ENCODE measurements at regions not wholly inside any gene's neighbourhood (a gene's known extent, or its start where the extent isn't known, plus 50 kb on each side); places are given as distances from the start of the nearest gene placed in this dataset.

DNA sequence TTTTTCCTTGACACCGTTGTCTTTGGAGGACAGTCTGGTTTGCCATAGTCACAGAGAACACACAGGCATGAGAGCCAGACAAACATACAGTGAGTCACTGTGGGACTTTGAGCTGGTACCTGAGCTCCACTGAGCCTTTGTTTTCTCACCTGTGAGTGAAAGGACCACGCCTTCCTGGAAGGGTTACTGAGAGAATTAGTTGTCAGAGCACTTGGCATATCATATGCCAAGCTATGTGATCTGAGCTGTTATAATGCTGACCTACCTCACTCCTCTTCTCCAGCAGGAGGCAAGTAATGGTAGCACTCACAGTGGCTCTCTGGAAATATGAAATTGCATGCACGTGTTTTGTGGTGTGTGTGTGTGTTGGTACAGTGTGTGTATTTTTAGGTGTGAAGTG is 59.7 kb downstream of the CXCL12 start:
- TF ChIP-seq PATZ1 (CRISPR knock-in tag; IDR thresholded peaks at IDR 0.05; ENCODE audit: borderline replicate concordance) (no peak), SNAI2 (CRISPR knock-in tag; IDR thresholded peaks at IDR 0.05) (no peak), ESRRG (CRISPR knock-in tag; IDR thresholded peaks at IDR 0.05) (no peak), OSR1 (CRISPR knock-in tag; IDR thresholded peaks at IDR 0.05) (no peak), GLIS3 (CRISPR knock-in tag; IDR thresholded peaks at IDR 0.05) (no peak), ZC3H10 (CRISPR knock-in tag; IDR thresholded peaks at IDR 0.05) (no peak), ARNTL (CRISPR knock-in tag; IDR thresholded peaks at IDR 0.05; ENCODE audit: borderline replicate concordance, low read depth) (no peak), TOX (CRISPR knock-in tag; IDR thresholded peaks at IDR 0.05; ENCODE audit: borderline replicate concordance) (no peak), BACH2 (CRISPR knock-in tag; IDR thresholded peaks at IDR 0.05; ENCODE audit: borderline replicate concordance) (no peak), ISL1 (CRISPR knock-in tag; IDR thresholded peaks at IDR 0.05) (no peak), RARB (CRISPR knock-in tag; IDR thresholded peaks at IDR 0.05) (no peak), TCF4 (CRISPR knock-in tag; IDR thresholded peaks at IDR 0.05; ENCODE audit: borderline replicate concordance) (no peak), TSHZ2 (CRISPR knock-in tag; IDR thresholded peaks at IDR 0.05) (no peak), ZNF8 (CRISPR knock-in tag; IDR thresholded peaks at IDR 0.05) (no peak), ZFP3 (CRISPR knock-in tag; IDR thresholded peaks at IDR 0.05) (no peak)
- TF ChIP-seq, protein P1, sequence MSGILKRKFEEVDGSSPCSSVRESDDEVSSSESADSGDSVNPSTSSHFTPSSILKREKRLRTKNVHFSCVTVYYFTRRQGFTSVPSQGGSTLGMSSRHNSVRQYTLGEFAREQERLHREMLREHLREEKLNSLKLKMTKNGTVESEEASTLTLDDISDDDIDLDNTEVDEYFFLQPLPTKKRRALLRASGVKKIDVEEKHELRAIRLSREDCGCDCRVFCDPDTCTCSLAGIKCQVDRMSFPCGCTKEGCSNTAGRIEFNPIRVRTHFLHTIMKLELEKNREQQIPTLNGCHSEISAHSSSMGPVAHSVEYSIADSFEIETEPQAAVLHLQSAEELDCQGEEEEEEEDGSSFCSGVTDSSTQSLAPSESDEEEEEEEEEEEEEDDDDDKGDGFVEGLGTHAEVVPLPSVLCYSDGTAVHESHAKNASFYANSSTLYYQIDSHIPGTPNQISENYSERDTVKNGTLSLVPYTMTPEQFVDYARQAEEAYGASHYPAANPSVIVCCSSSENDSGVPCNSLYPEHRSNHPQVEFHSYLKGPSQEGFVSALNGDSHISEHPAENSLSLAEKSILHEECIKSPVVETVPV (CRISPR knock-in tag; IDR thresholded peaks at IDR 0.05), result no peak
- TF ChIP-seq, protein P2, sequence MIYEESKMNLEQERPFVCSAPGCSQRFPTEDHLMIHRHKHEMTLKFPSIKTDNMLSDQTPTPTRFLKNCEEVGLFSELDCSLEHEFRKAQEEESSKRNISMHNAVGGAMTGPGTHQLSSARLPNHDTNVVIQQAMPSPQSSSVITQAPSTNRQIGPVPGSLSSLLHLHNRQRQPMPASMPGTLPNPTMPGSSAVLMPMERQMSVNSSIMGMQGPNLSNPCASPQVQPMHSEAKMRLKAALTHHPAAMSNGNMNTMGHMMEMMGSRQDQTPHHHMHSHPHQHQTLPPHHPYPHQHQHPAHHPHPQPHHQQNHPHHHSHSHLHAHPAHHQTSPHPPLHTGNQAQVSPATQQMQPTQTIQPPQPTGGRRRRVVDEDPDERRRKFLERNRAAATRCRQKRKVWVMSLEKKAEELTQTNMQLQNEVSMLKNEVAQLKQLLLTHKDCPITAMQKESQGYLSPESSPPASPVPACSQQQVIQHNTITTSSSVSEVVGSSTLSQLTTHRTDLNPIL (CRISPR knock-in tag; IDR thresholded peaks at IDR 0.05; ENCODE audit: low read depth), result no peak
- ATAC-seq, result no peak

- TF ChIP-seq, protein P1 (CRISPR knock-in tag; IDR thresholded peaks at IDR 0.05), result no peak
- no peak for TF ChIP-seq PPARA (CRISPR knock-in tag; IDR thresholded peaks at IDR 0.05; ENCODE audit: borderline replicate concordance)
- no peak for TF ChIP-seq TOX (CRISPR knock-in tag; IDR thresholded peaks at IDR 0.05; ENCODE audit: borderline replicate concordance)
- TF ChIP-seq GLIS3 (CRISPR knock-in tag; IDR thresholded peaks at IDR 0.05), result no peak
- TF ChIP-seq ZFP3 (CRISPR knock-in tag; IDR thresholded peaks at IDR 0.05), result no peak
- TF ChIP-seq, protein P2 (CRISPR knock-in tag; IDR thresholded peaks at IDR 0.05; ENCODE audit: low read depth), result no peak
- no peak for TF ChIP-seq PATZ1 (CRISPR knock-in tag; IDR thresholded peaks at IDR 0.05; ENCODE audit: borderline replicate concordance)
- TF ChIP-seq ZNF8 (CRISPR knock-in tag; IDR thresholded peaks at IDR 0.05), result no peak
- TF ChIP-seq ZNF565 (CRISPR knock-in tag; conservative IDR thresholded peaks at IDR 0.05; ENCODE audit: low read depth), result no peak
- TF ChIP-seq ZC3H10 (CRISPR knock-in tag; IDR thresholded peaks at IDR 0.05), result no peak
- no peak for TF ChIP-seq TCF4 (CRISPR knock-in tag; IDR thresholded peaks at IDR 0.05; ENCODE audit: borderline replicate concordance)
- TF ChIP-seq ZNF70 (CRISPR knock-in tag; IDR thresholded peaks at IDR 0.05), result no peak
- TF ChIP-seq ARNTL (CRISPR knock-in tag; IDR thresholded peaks at IDR 0.05; ENCODE audit: borderline replicate concordance, low read depth), result no peak
- TF ChIP-seq ZFP30 (CRISPR knock-in tag; IDR thresholded peaks at IDR 0.05), result no peak
- TF ChIP-seq BACH2 (CRISPR knock-in tag; IDR thresholded peaks at IDR 0.05; ENCODE audit: borderline replicate concordance), result no peak
- TF ChIP-seq POU6F1 (CRISPR knock-in tag; IDR thresholded peaks at IDR 0.05; ENCODE audit: borderline replicate concordance, low read depth), result no peak
- no peak for TF ChIP-seq SNAI2 (CRISPR knock-in tag; IDR thresholded peaks at IDR 0.05)
- no peak for TF ChIP-seq OSR1 (CRISPR knock-in tag; IDR thresholded peaks at IDR 0.05)
- TF ChIP-seq ISL1 (CRISPR knock-in tag; IDR thresholded peaks at IDR 0.05), result no peak
- no peak for ATAC-seq
Measured at GRCh38 chr10:44323838-44324237, 61.1 kb downstream of the CXCL12 start.

Measured in SK-N-SH treated with all-trans-retinoic acid at 6 μM for 48 hours (cell line).